Transverse colon (tissue), 4 donors: ENCODE measurements at regions not wholly inside any gene's neighbourhood (a gene's known extent, or its start where the extent isn't known, plus 50 kb on each side); places are given as distances from the start of the nearest gene placed in this dataset.

Source experiments
- CTCF ChIP-seq, 5 experiments: fragments of 200-600 bp in 3 of 5; fragments of 450-650 bp in 2 of 5; sonication (generic) in 3 of 5; IDR thresholded peaks; 1 replicate in 2 of 5; 2 replicates in 3 of 5; pipeline ENCODE4 v1.5.1; 2016 to 2017; ENCODE audit warnings: antibody characterized with exemption in 5 of 5, inconsistent platforms in 3 of 5, mild to moderate bottlenecking in 2 of 5, moderate library complexity in 1 of 5
- EP300 ChIP-seq: sonication (generic); formaldehyde crosslinking; IDR thresholded peaks from one replicate; pipeline ENCODE4 v1.6.1; 2017; ENCODE audit warnings: antibody characterized with exemption, low read depth
- POLR2A ChIP-seq: fragments of 450-650 bp; IDR thresholded peaks from one replicate; pipeline ENCODE4 v1.6.1; 2016; ENCODE audit warnings: antibody characterized with exemption, mild to moderate bottlenecking, moderate library complexity
- POLR2AphosphoS5 ChIP-seq, 3 donors: sonication (generic); formaldehyde crosslinking; IDR thresholded peaks; one replicate each; pipeline ENCODE4 v1.6.1; 2016; ENCODE audit warnings: antibody characterized with exemption in 3 of 3

DNA sequence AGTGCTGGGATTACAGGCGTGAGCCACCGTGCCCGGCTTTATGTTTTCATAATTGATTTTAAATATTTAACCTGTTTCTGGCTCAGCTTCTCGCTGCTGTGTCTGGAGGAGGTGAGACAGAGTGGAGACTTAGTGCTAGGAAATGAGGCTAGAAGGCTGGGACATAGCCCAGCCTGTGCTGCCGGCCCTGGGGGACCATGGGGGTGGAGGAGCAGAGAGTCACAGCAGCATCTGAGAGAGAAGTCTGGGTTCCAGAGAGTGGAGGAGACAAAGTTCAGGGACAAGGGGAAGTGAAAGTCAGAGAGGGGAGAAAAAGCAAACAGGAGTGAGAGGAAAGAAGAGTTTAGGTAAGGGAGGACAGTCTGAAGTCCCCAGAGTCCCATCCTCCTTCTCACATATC is 71.9 kb downstream of the LHX9 start:
- TF ChIP-seq POLR2AphosphoS5 (IDR thresholded peaks at IDR 0.05) (no peak), CTCF (IDR thresholded peaks at IDR 0.05) (no peak), EP300 (no peak), POLR2A (no peak)
